Esophagus squamous epithelium (tissue), 5 donors: ENCODE measurements at regions not wholly inside any gene's neighbourhood (a gene's known extent, or its start where the extent isn't known, plus 50 kb on each side); places are given as distances from the start of the nearest gene placed in this dataset.
"Not testable (repeated sequence)": the region's sequence is repeated elsewhere in the genome, so short reads cannot be mapped to it uniquely, and the experiment has no call there.

Source experiments
- DNase-seq: peaks from one replicate; lab custom pipeline; 2025; lab: John Stamatoyannopoulos, UW
- H3K27ac ChIP-seq, 4 donors: fragments of 200-600 bp; sonication (generic); one replicate each; pipeline ENCODE4 v1.5.1; 2016 to 2019; ENCODE audit warnings: mild to moderate bottlenecking in 1 of 4
- H3K27me3 ChIP-seq, 4 donors: fragments of 200-600 bp; sonication (generic); 1 replicate in 3 of 4; 2 replicates in 1 of 4; pipeline versions ENCODE4 v1.5.1 to v1.6.0; 2017 to 2021; ENCODE audit warnings: antibody characterized with exemption in 1 of 4
- H3K36me3 ChIP-seq, 3 donors: fragments of 200-600 bp; sonication (generic); one replicate each; pipeline ENCODE4 v1.5.1; 2016 to 2019
- H3K4me1 ChIP-seq, 3 donors: fragments of 200-600 bp; sonication (generic); one replicate each; pipeline ENCODE4 v1.5.1; 2017 to 2019
- H3K4me3 ChIP-seq, 4 donors: fragments of 200-600 bp; sonication (generic); 1 replicate in 3 of 4; 2 replicates in 1 of 4; pipeline ENCODE4 v1.5.1; 2016 to 2019; ENCODE audit warnings: mild to moderate bottlenecking in 2 of 4, moderate library complexity in 1 of 4
- H3K9me3 ChIP-seq, 3 donors: fragments of 200-600 bp; sonication (generic); one replicate each; pipeline ENCODE4 v1.5.1; 2016 to 2019
- CTCF ChIP-seq, 6 experiments: fragments of 450-650 bp in 4 of 6; fragments of 200-600 bp in 2 of 6; sonication (generic) in 2 of 6; IDR thresholded peaks; one replicate each; pipeline ENCODE4 v1.5.1; 2016 to 2019; ENCODE audit warnings: antibody characterized with exemption in 6 of 6, mild to moderate bottlenecking in 4 of 6, moderate library complexity in 4 of 6
- POLR2A ChIP-seq, 4 donors: fragments of 450-650 bp; IDR thresholded peaks; one replicate each; pipeline ENCODE4 v1.6.1; 2017; ENCODE audit warnings: antibody characterized with exemption in 4 of 4, mild to moderate bottlenecking in 4 of 4, moderate library complexity in 3 of 4
- whole genome bisulfite sequencing, 2 donors: methylation state at CpG; one replicate each; pipeline ENCODE4 v1.1.5; 2018; 5-methylcytosine and 5-hydroxymethylcytosine counted together
- intact Hi-C: fragments of 100-400 bp; cut with DNase I; formaldehyde crosslinking; loops from one replicate; pipeline ENCODE4 v1.15.0; 2022
- donor health status: DM: yes; HTN: yes; CAD: no.

GRCh38 chrX:92213786-92214185, 434.6 kb downstream of the PCDH11X start:
- no peak for DNase-seq
- H3K36me3 ChIP-seq = no peaks in the 10 kb centered on the region
- 55 to 61% methylated on average over 2 of the region's 2 CpGs for WGBS, 2 donors
- H3K27ac ChIP-seq = no peak overlapping the region
- H3K4me3 ChIP-seq = no peak overlapping the region
- H3K27me3 ChIP-seq = no peaks in the 10 kb centered on the region
- no peaks in the 10 kb centered on the region for H3K4me1 ChIP-seq
- intact Hi-C loops = no loop called here
- TF ChIP-seq CTCF (IDR thresholded peaks at IDR 0.05) (no peak), POLR2A (IDR thresholded peaks at IDR 0.05) (no peak)
- H3K9me3 ChIP-seq = peaks cover 0 to 5% (median 0%) of the 10 kb centered on the region in 3 donors

DNA sequence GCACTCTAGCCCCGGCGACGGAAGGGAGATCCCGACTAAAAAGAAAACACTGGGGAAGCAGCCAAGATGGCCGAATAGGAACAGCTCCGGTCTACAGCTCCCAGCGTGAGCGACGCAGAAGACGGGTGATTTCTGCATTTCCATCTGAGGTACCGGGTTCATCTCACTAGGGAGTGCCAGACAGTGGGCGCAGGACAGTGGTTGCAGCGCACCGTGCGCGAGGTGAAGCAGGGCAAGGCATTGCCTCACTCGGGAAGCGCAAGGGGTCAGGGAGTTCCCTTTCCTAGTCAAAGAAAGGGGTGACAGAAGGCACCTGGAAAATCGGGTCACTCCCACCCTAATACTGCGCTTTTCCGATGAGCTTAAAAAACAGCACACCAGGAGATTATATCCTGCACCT, 435.8 kb downstream of the PCDH11X start:
- intact Hi-C loops, H3K4me3 ChIP-seq, DNase-seq, H3K36me3 ChIP-seq, H3K9me3 ChIP-seq, H3K27me3 ChIP-seq, H3K4me1 ChIP-seq, H3K27ac ChIP-seq: not testable (repeated sequence)
- WGBS, 2 donors = 82 to 88% methylated on average over 15 to 17 of the region's 21 CpGs

DNA sequence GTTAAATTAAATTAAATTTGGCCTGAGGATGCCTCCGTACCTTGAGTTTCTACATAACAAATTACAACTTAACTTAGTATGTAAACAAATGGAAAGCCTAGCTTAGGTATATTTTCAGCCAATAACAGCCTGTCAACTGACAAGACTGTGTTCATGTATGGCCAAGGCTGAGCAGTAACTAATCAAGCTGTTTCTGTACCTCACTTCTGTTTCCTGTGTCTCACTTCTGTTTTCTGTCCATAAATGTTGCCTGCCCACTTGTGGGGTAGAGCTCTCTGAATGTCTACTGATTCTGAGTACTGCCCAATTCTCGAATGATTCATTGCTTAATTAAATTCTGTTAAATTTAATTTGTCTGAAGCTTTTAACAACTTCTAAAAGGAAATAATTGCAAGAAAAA, 445.2 kb downstream of the PCDH11X start:
- Histone ChIP-seq H3K4me1 (no peaks in the 10 kb centered on the region), H3K9me3 (no peaks in the 10 kb centered on the region), H3K36me3 (no peaks in the 10 kb centered on the region), H3K27me3 (peaks cover 0 to 3% (median 0%) of the 10 kb centered on the region in 4 donors), H3K4me3 (no peak overlapping the region), H3K27ac (no peak overlapping the region)
- intact Hi-C loops = no loop called here
- TF ChIP-seq CTCF (IDR thresholded peaks at IDR 0.05) = no peak
- TF ChIP-seq POLR2A (IDR thresholded peaks at IDR 0.05) = no peak
- DNase-seq = no peak
- 56 to 87% methylated on average over 1 to 2 of the region's 2 CpGs for WGBS, 2 donors

- intact Hi-C loops = no loop called here
- H3K36me3 ChIP-seq = no peaks in the 10 kb centered on the region
- no peak overlapping the region for H3K27ac ChIP-seq
- H3K4me1 ChIP-seq = no peaks in the 10 kb centered on the region
- H3K4me3 ChIP-seq = no peak overlapping the region
- WGBS, 2 donors = 45 to 58% methylated on average over 2 to 3 of the region's 3 CpGs
- DNase-seq = no peak
- no peak for TF ChIP-seq CTCF (IDR thresholded peaks at IDR 0.05)
- TF ChIP-seq POLR2A (IDR thresholded peaks at IDR 0.05) = no peak
- no peaks in the 10 kb centered on the region for H3K9me3 ChIP-seq
- H3K27me3 ChIP-seq = peaks cover 0 to 3% (median 0%) of the 10 kb centered on the region in 4 donors
These were observed 451.5 kb downstream of the PCDH11X start for GRCh38 chrX:92230628-92231027.

- no peak for TF ChIP-seq POLR2A (IDR thresholded peaks at IDR 0.05)
- TF ChIP-seq CTCF (IDR thresholded peaks at IDR 0.05) = no peak
- intact Hi-C loops = no loop called here
- WGBS, 2 donors = 12 to 20% methylated on average over 2 of the region's 2 CpGs
- Histone ChIP-seq H3K27ac (no peak overlapping the region), H3K4me1 (no peaks in the 10 kb centered on the region), H3K9me3 (no peaks in the 10 kb centered on the region), H3K27me3 (peaks cover 0 to 3% (median 0%) of the 10 kb centered on the region in 4 donors), H3K36me3 (no peaks in the 10 kb centered on the region), H3K4me3 (no peak overlapping the region)
- no peak for DNase-seq
These were observed 452.2 kb downstream of the PCDH11X start for GRCh38 chrX:92231391-92231790.

DNA sequence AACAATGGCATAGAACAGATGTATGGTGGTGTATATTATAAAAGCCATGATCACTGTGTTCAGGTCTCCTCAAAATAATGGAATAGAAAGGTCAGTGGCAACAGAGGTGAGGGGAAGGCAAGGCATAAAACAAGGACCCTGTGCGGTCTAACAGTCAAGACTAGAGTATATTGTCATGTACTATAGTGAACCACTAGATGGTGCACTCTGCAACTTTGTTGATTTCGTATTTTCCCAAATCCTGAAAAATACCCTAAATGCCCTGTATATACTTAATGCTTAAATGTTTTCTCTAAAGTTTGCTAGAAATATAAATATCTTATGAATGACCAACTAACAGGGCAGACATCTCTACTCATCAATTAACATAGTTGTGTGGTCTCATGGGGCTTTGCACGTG, 453.0 kb downstream of the PCDH11X start:
- H3K27me3 ChIP-seq = peaks cover 0 to 2% (median 0%) of the 10 kb centered on the region in 4 donors
- intact Hi-C loops = no loop called here
- no peak for TF ChIP-seq POLR2A (IDR thresholded peaks at IDR 0.05)
- TF ChIP-seq CTCF (IDR thresholded peaks at IDR 0.05) = peak in 2 of 6 experiments; percentile 16 to 22
- no peak for DNase-seq
- no peaks in the 10 kb centered on the region for H3K36me3 ChIP-seq
- H3K4me3 ChIP-seq = no peak overlapping the region
- H3K4me1 ChIP-seq = no peaks in the 10 kb centered on the region
- H3K27ac ChIP-seq = no peak overlapping the region
- no peaks in the 10 kb centered on the region for H3K9me3 ChIP-seq
- 75 to 76% methylated on average over 3 of the region's 3 CpGs for WGBS, 2 donors
